ENCODE measurements at regions not wholly inside any gene's neighbourhood (a gene's known extent, or its start where the extent isn't known, plus 50 kb on each side); places are given as distances from the start of the nearest gene placed in this dataset.
A peak's percentile ranks its signal among the peaks of the same experiment; 100 is the strongest.

DNA sequence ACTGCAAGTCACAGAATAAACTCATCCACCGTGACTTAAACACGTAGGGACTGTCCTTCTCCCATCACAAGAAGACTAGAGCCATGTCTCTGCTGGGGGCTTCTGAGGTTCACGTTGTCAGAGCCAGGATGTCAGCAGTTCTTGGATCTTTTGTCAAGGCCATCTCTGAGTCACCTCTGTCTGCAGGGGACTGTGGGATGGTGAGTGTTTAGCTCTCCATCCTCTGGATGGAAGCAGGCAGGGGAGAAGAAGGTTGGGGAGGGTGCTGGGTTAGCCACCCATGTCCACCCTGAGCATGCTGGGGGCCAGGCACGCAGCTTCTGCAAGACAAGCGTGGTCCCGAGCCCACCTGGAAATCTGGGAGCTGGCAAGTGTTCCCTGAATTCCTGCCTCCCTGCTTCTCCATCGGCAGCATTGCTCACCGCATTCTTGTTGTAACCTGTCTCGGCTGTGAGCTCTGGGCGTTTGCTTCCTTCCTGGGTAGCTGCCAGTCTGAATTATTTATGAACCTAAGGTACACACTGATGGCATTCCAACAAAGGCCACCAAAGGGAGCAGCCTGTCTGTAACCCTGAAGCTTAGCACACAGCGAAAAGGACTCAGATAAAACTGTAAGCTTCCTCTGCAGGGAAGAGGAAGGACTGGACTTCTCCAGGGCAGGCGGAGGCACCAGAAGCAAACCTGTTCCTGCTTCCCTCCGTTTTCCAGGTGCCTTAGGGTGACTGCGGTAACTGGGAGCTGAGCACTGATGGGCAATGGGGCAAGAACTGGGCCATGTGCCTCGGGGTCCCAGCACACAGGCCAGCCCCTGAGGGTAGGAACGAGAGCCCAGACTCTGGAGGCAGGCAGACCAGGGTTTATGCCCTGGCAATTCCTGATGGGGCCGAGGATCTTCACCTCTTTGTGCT lies 88.6 kb downstream of the RIPK4 start:
- Mint-ChIP-seq H3K27me3 (peaks cover 17% of the 10 kb centered on the region), H3K4me3 (no peak overlapping the region), H3K4me1 (ENCODE audit: low read depth) (no peaks in the 10 kb centered on the region), H3K27ac (no peak overlapping the region), H3K36me3 (no peaks in the 10 kb centered on the region), H3K9me3 (no peaks in the 10 kb centered on the region)
- CTCF ChIA-PET = no interaction called here
- POLR2A ChIA-PET = no interaction called here
- intact Hi-C loops (cut with micrococcal nuclease) = no loop called here
- DNase-seq = no peak

DNA sequence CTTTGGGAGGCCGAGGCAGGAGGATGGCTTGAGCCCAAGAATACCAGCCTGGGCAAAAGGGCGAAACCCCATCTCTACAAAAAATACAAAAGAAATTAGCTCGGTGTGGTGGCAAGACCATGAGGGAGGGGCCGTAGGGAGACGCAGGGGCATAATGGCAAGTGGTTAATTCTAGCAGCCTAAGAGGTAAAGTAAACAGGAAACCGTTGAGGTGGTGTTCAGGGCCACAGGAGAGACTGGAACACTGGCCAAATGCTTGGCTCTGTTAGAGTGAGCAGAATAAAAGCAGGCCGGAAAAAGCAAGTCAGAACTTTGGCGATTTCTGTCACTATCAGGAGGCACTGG lies 89.2 kb downstream of the RIPK4 start:
- DNase-seq = no peak
- Mint-ChIP-seq H3K27ac (no peak overlapping the region), H3K4me3 (no peak overlapping the region), H3K36me3 (no peaks in the 10 kb centered on the region), H3K27me3 (peaks cover 14% of the 10 kb centered on the region), H3K9me3 (no peaks in the 10 kb centered on the region), H3K4me1 (ENCODE audit: low read depth) (no peaks in the 10 kb centered on the region)
- CTCF ChIA-PET = no interaction called here
- intact Hi-C loops (cut with micrococcal nuclease) = no loop called here
- POLR2A ChIA-PET = no interaction called here

- Mint-ChIP-seq H3K9me3 (no peaks in the 10 kb centered on the region), H3K36me3 (no peaks in the 10 kb centered on the region), H3K4me1 (ENCODE audit: low read depth) (peaks cover 6% of the 10 kb centered on the region), H3K27me3 (peaks cover 10% of the 10 kb centered on the region), H3K4me3 (no peak overlapping the region), H3K27ac (no peak overlapping the region)
- intact Hi-C loops (cut with micrococcal nuclease) = no loop called here
- ChIA-PET POLR2A (no interaction called here), CTCF (no interaction called here)
- DNase-seq = no peak
Observed at GRCh38 chr21:41676198-41676597, 90.7 kb downstream of the RIPK4 start.

- ChIA-PET POLR2A (no interaction called here), CTCF (interaction anchor here (1.5 kb wide), 1 partner anchor 433 kb away, joined by 3 read pairs; no protein-coding TSS in a partner anchor)
- intact Hi-C loops (cut with micrococcal nuclease) = no loop called here
- Mint-ChIP-seq H3K36me3 (no peaks in the 10 kb centered on the region), H3K4me1 (ENCODE audit: low read depth) (peaks cover 6% of the 10 kb centered on the region), H3K27ac (no peak overlapping the region), H3K27me3 (peaks cover 10% of the 10 kb centered on the region), H3K9me3 (no peaks in the 10 kb centered on the region), H3K4me3 (no peak overlapping the region)
- DNase-seq = no peak
Observed at GRCh38 chr21:41675574-41675973, 91.3 kb downstream of the RIPK4 start.

- intact Hi-C loops (cut with micrococcal nuclease) = no loop called here
- ChIA-PET CTCF (interaction anchor here (1.5 kb wide), 1 partner anchor 434 kb away, joined by 3 read pairs; no protein-coding TSS in a partner anchor), POLR2A (no interaction called here)
- no peak overlapping the region for H3K27ac Mint-ChIP-seq
- DNase-seq = no peak
- H3K9me3 Mint-ChIP-seq = no peaks in the 10 kb centered on the region
- H3K4me3 Mint-ChIP-seq = no peak overlapping the region
- H3K27me3 Mint-ChIP-seq = peaks cover 10% of the 10 kb centered on the region
- H3K36me3 Mint-ChIP-seq = no peaks in the 10 kb centered on the region
- peaks cover 6% of the 10 kb centered on the region for H3K4me1 Mint-ChIP-seq (ENCODE audit: low read depth)
Observed at GRCh38 chr21:41674402-41674801, 92.5 kb downstream of the RIPK4 start.

DNA sequence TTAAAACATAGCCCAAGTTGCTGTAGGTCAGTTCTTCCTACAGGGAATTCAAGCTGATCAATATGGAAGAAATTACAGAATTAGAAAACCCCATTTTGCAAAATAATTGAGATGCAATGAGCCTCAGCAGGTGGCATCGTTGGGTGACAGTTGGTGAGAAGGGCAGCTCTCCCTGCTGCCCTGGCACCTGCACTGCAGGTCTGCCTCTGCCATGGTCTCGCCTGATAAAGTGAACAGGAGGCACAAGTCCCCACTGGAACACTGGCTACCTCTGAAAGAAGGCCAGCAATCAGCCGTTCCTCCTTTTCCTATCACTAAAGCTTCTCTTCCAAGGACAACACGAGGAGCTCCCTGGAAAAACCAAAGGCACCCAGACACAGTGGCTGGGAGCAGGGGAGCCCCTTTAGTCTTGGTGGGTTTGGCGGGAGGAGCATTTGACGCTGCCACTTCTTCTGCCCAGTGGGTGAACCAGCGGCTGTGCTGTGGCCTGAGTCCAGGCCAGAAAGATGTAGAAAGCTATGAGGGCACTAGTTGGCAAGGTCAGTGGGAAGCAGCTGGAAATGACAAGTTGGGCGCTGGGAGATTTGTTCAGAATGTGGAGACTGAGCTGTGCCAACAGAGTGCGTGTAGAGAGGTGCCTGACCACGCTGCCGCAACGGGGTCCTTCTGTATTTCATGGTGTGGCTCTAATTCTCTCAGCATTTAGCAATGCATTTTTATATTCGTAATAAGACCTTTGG lies 93.1 kb downstream of the RIPK4 start:
- Mint-ChIP-seq H3K4me3 (no peak overlapping the region), H3K27ac (no peak overlapping the region), H3K36me3 (no peaks in the 10 kb centered on the region), H3K9me3 (no peaks in the 10 kb centered on the region), H3K27me3 (peaks cover 6% of the 10 kb centered on the region), H3K4me1 (ENCODE audit: low read depth) (peaks cover 6% of the 10 kb centered on the region)
- intact Hi-C loops (cut with micrococcal nuclease) = no loop called here
- POLR2A ChIA-PET = no interaction called here
- CTCF ChIA-PET = interaction anchor here (1.5 kb wide), 1 partner anchor 434 kb away, joined by 3 read pairs; no protein-coding TSS in a partner anchor
- DNase-seq = no peak

GRCh38 chr21:41673071-41673470 lies 93.8 kb downstream of the RIPK4 start:
- no peak overlapping the region for H3K4me3 Mint-ChIP-seq
- intact Hi-C loops (cut with micrococcal nuclease) = no loop called here
- peaks cover 6% of the 10 kb centered on the region for H3K4me1 Mint-ChIP-seq (ENCODE audit: low read depth)
- H3K27ac Mint-ChIP-seq = no peak overlapping the region
- H3K27me3 Mint-ChIP-seq = peaks cover 5% of the 10 kb centered on the region
- no peaks in the 10 kb centered on the region for H3K36me3 Mint-ChIP-seq
- ChIA-PET POLR2A (no interaction called here), CTCF (no interaction called here)
- no peaks in the 10 kb centered on the region for H3K9me3 Mint-ChIP-seq
- DNase-seq = no peak

DNA sequence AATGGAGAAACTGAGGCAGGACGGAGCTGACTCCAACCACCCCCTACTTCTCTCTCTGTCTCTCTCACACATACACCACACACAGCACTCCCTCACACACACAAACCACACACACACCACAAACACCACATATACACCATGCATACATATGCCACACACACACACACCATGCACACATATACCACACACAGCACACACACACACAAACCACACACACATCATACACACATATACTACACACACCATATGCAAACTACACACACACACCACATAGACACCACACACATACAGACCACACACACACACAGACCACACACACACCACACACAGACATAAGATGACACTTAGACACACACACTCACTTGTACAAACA lies 94.3 kb downstream of the RIPK4 start:
- Mint-ChIP-seq H3K27me3 (peaks cover 5% of the 10 kb centered on the region), H3K9me3 (no peaks in the 10 kb centered on the region)
- CTCF ChIA-PET = no interaction called here

GRCh38 chr21:41671859-41672542 lies 94.9 kb downstream of the RIPK4 start:
- POLR2A ChIA-PET = no interaction called here

More for the DNA sequence above, 94.3 kb downstream of the RIPK4 start:
- Mint-ChIP-seq H3K36me3 (no peaks in the 10 kb centered on the region), H3K4me3 (no peak overlapping the region), H3K27ac (no peak overlapping the region), H3K4me1 (ENCODE audit: low read depth) (peaks cover 6% of the 10 kb centered on the region)
- POLR2A ChIA-PET = no interaction called here
- intact Hi-C loops (cut with micrococcal nuclease) = no loop called here
- no peak for DNase-seq

GRCh38 chr21:41671212-41671762 lies 95.6 kb downstream of the RIPK4 start:
- Mint-ChIP-seq H3K27ac (no peak overlapping the region), H3K27me3 (peaks cover 4% of the 10 kb centered on the region), H3K4me1 (ENCODE audit: low read depth) (peaks cover 6% of the 10 kb centered on the region), H3K36me3 (no peaks in the 10 kb centered on the region), H3K9me3 (no peaks in the 10 kb centered on the region), H3K4me3 (no peak overlapping the region)
- CTCF ChIA-PET = no interaction called here
- intact Hi-C loops (cut with micrococcal nuclease) = no loop called here
- DNase-seq = no peak
- POLR2A ChIA-PET = no interaction called here

More at GRCh38 chr21:41671859-41672542, 94.9 kb downstream of the RIPK4 start:
- Mint-ChIP-seq H3K9me3 (no peaks in the 10 kb centered on the region), H3K27me3 (peaks cover 5% of the 10 kb centered on the region), H3K27ac (peak overlapping the region; percentile 8), H3K4me3 (no peak overlapping the region), H3K36me3 (no peaks in the 10 kb centered on the region), H3K4me1 (ENCODE audit: low read depth) (peaks cover 6% of the 10 kb centered on the region)
- DNase-seq = no peak
- CTCF ChIA-PET = no interaction called here
- intact Hi-C loops (cut with micrococcal nuclease) = no loop called here

- peaks cover 6% of the 10 kb centered on the region for H3K4me1 Mint-ChIP-seq (ENCODE audit: low read depth)
- H3K9me3 Mint-ChIP-seq = no peaks in the 10 kb centered on the region
- no peaks in the 10 kb centered on the region for H3K36me3 Mint-ChIP-seq
- POLR2A ChIA-PET = no interaction called here
- peaks cover 2% of the 10 kb centered on the region for H3K27me3 Mint-ChIP-seq
- CTCF ChIA-PET = no interaction called here
- H3K27ac Mint-ChIP-seq = no peak overlapping the region
- DNase-seq = no peak
- no peak overlapping the region for H3K4me3 Mint-ChIP-seq
- intact Hi-C loops (cut with micrococcal nuclease) = no loop called here
Observed at GRCh38 chr21:41670056-41670805, 96.6 kb downstream of the RIPK4 start.

DNA sequence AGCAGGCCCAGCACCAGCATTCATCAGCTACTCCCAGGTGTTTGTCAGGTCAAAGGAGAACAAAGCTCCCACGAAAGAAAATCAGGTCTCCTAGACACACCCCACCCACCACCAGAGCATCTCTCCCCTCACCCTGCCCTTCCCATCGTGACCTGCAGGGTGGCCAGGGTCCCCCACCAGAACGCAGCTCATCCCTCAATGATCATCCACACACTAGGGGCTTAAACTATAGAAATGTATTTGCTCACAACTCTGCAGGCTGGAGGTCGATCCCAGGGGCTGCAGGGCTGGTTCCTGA lies 97.4 kb downstream of the RIPK4 start:
- CTCF ChIA-PET = no interaction called here
- Mint-ChIP-seq H3K27me3 (peaks cover 2% of the 10 kb centered on the region), H3K4me1 (ENCODE audit: low read depth) (peaks cover 6% of the 10 kb centered on the region), H3K36me3 (no peaks in the 10 kb centered on the region), H3K9me3 (no peaks in the 10 kb centered on the region), H3K27ac (no peak overlapping the region), H3K4me3 (no peak overlapping the region)
- DNase-seq = no peak
- intact Hi-C loops (cut with micrococcal nuclease) = no loop called here
- POLR2A ChIA-PET = no interaction called here

Data from activated CD4-positive, alpha-beta memory T cell treated with anti-CD3 and anti-CD28 coated beads for 36 hours (primary cell).